GM19035 (cell line): ENCODE measurements at regions not wholly inside any gene's neighbourhood (a gene's known extent, or its start where the extent isn't known, plus 50 kb on each side); places are given as distances from the start of the nearest gene placed in this dataset.

ENCODE experiments used
- ATAC-seq: cut with Tn5 transposase; IDR thresholded peaks from one replicate; pipeline ENCODE4 v1.9.1; 2021; ENCODE audit not compliant: unreplicated experiment

DNA sequence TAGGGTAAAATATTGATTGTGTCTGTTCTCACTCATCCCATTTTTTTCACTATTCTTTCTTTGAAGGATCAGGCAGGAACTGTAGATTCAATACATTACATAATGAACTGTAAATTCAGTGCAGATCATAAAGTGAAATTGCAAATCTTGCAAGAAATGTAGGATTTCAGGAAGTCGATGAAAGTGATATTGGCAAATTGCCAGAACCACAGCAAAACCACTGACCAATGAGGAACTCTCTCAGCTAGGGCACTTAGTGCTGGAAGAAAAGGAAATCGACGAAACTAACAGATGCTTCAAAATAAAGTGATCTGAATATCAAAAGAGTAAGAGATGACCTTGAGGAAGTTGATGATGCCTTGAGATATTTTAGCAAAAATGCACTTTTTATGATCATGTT lies 157.6 kb downstream of the AACS start:
- no peak for ATAC-seq

DNA sequence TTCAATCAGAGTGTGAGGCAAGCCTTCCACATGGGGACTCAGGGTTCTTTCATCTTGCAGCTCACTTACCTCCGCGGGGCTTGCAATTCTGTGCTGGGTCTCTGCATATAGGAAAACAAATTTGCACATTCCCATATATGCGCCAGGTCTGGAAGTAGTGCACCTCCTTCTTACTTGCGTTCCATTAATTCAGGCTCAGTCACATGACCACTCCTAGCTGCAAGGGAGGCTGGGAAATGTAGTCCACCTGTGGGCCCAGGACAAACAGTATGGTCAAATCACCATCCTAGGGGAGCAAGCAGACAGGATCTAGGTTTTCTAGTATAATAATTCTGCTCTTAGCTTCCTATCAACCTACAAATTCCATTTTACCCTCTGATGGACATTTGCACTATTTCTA lies 160.4 kb downstream of the AACS start:
- no peak for ATAC-seq

DNA sequence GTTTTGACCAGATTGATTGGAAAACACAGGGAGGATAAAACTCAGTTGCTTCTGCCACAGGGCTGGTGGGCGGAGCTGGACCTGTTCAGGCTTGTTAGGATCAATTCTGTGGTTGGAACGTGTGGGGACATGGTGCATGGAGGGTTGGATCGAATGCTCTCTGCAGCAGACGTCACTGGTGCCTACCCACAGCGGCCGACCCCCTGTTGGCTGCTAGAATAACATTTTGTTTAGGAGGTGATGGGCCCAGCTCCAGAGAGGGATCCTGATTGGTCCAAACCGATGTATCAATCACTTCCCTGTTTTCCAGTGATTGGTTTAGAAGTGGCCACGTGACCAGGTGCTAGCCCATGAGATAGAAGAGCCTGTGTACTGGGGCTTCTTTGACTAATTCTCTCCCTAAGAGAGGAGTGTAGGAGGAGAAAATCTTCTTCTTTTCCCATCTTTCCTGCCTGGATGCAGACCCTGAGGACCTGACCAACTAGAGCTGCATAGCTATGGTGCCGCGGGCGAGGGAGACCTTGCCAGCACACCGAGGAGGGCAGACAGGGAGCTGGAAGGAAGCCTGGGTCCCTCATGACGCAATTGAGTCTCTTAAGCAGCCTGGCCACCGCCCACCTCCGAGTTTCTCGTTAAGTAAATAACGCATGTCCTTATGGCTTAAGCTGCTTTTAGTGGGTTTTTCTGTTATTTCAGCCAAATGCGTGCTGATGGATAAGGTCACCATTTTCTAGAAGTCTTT lies 163.5 kb downstream of the AACS start:
- no peak for ATAC-seq

DNA sequence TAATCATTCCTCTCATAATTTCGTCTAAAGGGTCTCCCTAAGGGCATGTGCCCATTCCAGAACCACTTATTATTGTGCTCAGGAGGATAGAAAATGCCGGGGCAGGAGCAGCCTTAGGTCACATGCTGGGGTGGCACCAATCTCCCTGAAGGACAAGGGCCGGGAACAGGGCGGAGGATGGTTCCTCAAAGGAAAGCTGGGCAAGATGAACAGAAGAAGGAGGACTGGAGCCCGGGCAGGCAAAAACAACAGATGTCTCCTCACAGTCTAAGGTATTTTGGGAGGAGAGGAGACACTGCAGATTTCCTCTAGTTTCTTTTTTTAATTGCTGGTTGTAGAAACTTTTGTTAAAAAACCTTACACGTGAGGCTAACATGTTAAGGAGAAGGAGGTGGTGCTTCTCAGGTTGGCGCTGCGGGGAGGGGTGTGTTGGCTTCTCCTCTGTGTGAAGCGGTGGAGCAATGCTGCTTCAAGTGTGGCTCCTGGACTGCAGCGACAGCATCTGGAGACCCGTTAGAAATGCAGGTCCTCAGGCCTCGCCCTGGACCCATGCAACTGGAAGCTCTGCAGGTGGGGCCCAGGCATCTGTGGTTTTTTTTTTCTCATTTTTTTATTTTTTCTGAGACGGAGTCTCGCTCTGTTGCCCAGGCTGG lies 164.8 kb downstream of the AACS start:
- no peak for ATAC-seq

DNA sequence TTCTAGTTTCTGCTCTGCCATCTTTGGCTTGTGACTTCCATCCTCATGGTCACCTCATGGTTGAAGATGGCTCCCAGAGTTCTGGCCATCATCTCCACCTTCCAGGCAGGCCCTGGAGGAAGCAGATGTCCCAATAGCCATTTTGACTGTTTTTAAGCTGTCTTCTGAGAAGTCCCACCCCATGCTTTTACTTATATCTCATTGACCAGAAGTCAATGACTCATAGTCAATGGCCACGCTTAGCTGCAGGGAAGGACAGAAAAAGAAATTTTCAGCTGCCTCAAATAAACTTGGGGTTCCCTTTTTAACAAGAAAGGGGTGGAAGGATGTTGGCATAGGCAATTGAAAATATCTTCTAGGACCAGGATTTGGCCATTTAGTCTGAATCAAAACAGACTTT lies 168.1 kb downstream of the AACS start:
- ATAC-seq, result no peak

DNA sequence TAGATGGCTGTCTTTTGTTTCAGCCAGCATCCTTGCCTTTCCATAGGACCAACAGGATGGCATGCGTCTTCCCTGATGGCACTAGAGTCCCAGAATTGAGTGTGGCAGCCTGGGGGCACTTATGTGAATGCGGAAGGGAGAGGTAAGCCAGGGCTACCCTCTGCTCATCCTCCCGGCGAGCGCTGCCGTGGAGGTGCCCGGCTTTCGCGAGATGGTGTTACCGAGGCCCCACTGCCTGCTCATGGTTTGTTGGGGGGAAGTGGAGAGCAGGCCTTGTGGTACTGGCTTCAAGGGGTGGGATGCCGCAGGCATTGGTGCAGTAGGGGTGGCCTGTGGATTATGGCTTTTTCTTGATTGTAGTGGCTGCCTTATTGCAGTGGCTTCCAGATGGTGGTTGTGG lies 174.3 kb downstream of the AACS start:
- no peak for ATAC-seq

DNA sequence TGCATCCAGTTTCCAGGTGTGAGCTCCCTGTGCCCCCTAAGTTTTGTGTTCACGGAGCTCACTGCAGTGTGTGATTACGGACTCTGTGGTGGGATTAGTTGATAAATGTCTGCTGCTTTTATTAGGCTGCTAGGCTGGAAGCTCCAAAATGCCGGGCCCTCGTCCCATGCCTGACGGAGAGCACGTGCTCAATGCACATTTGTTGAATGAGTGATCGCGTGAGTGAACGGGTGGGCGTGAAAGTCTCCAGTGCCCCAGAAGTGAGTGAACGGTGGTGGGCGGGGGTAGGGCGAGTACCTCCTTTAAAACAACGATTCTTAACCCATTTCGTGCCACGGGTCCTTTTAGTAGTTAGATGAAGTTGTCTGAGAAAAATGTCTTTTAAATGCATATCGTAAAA lies 175.5 kb downstream of the AACS start:
- ATAC-seq, result no peak

DNA sequence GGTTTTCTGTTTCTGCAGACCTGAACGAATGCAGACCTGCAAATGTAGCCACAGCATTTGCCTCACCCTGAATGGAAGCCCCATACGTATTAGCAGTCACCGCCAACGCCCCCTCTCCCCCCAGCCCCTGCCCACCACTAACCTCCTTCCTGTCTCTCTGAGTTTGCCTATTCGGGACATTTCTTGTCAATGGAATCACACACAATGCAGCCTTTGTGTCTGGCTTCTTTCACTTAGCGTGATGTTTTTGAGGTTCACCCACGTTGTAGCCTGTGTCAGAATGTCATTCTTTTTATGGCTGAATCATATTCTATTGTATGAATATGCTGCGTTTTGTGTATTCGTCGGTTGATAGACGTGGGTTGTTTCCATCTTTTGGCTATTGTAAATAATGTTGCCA lies 178.6 kb downstream of the AACS start:
- ATAC-seq, result no peak

DNA sequence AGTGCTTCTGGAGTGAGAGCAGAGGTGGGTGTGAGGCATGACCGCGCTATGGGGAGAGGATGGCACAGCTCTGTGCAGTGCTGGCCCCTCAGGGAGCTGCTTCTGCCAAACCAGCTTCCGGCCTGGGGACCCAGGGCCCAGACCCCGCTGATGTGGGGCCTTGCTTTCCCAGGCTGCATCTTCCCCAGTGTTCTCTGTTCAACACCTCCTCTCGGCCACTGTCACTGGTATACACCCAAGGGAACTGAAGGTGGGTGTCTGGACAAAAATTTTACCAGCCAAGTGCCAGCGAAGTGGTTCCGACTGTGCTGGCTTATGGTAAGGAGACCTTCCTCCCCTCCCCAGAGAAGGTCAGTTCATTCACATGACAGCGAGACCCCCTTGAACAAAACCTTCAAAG lies 179.1 kb downstream of the AACS start:
- no peak for ATAC-seq

DNA sequence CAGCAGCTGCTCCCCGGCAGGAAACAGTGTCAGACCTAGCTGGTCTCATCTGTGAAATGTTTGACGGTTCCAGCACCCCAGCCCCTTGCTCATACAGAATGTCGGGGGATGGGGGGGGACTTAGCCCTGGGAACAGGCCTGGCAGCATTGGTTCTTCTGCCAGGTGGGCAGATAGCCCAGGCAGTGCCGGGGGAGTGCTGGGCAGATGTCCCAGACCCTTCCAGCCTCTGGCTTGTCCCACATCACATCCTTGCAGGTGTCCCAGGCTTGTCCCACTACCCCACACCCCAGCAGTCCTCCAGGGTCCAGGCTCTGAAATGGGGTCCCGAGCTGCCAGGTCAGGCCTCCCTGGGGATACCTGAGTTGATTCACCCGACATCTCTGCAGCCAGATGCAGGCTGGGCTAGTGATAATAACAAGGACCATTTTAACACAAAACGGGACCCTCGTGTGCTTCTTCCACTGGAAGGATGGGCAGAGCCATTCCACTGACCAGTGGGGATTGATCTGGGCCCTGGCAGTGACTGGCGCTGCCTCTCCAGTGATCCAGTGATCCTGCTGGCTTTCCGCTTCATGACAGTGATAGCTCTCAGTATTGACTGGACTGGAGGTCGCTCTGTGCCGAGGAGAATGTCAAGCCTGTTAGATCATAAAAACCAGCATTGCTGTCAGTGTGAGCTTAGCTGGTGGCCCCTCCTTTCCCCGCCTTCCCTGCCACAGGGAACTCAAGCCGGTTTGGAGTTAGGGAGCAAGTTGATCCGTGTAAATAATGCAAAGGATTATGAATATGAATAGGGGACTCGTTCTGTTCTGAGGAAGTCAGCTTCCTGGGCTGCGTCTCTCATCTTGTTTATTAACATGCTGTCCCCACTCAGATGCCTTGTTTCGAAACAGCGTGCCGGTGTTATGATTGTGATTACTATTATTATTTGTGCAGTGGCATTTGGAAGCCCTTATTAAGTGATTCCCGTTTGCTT lies 180.6 kb downstream of the AACS start:
- no peak for ATAC-seq

DNA sequence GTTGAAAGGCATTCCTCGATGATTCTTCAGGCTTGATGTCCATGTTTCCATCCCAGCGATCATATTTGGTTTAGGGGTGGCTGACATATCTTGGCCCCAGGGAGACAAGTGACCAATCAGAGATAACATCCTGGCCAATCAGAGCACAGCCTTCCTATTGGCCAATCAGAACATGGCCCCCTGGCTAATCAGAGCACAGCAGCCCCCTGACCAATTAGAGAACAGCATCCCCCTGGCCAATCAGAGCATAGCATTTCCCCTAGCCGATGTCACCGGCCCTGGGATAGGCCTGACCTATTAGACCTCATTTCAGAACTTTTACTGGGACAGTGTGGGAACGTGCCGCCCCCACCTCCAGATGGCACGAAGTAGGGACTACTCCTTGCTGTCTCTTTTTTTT lies 182.2 kb downstream of the AACS start:
- ATAC-seq, result no peak

DNA sequence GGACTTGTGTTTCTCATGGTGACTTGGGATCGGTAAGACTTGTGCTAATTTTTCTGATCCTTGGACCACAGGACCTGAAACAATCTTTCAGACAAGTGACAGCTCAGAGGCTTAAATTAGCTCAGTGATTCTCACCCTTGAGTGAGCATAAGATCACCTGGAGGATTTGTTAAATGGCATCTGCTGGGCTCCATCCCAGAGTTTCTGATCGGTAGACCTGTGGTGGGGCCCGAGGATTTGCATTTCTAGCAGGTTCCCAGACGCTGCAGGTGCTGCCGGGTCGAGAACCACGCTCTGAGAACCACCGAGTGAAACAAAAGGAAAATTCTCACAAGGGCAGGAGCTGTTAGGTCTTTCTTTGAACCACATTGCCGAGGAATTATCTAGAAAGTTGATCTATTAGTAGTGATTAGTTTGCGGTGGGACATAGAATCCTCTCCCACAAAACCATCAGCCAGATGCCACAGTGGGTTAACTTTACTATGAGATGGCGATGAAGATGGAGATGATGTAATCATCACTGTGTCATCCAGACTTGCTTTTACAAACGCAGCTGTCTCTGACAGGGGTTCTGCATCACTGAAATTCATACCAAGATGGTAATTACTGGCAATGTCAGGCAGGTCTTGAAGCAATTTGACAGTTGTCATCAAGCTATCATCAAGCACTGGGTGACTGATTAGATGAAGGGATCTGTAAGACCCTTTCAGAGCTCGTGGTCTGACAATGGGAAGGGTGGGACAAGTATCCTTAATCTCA lies 184.0 kb downstream of the AACS start:
- no peak for ATAC-seq

DNA sequence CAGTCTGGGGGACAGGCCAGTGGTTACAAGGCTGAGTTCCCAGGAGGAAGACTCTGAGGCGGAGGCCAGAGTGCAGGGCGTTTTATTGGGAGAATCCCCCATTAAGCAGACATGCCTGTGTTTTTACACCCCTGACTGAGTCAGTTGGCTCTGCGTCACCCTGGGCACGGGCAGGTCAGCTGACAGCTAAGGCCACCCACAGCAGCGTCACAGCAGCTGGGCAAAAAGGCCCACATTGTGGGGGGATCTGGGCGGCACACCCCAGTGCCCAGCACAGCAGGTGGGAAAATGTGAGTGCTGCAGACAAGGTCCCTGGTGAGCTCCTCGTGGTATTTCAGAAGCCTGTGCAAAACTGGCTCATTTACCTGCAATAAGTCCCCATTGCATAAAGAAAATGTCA lies 184.7 kb downstream of the AACS start:
- no peak for ATAC-seq

DNA sequence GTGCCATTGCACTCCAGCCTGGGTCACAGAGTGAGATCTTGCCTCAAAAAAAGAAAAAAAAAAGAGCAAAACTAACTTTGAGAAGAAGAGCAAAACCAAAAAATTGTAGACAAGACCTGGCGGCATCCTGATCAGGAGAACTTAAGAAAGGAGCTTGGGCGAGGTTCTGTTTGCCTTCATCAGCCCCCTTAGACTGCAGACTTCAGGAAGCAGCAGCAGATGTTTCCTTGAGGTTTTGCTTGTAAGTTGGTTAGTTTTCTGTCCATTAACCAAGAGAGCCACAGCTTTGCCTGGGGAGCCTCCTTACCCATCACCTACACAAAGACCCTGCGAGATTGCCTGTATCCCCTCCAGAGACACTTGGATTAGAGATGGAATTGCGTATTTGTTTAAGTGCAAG lies 189.0 kb downstream of the AACS start:
- ATAC-seq, result no peak

DNA sequence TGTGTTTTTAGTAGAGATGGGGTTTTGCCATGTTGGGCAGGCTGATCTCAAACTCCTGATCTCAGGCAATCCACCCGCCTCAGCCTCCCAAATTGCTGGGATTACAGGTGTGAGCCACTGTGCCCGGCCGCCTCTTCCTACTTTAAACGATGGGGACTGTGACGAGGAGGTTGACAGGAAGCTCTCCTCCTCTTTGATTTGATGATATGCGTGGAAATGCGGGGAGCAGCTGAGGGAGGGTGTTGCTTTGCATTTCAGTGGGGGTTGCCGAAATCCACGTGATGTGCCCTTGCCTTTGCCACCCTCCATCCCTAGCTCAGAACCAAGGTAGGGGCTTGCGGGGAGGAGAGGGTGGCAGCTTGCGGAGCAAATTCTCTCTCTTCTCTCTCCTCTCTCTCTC lies 189.6 kb downstream of the AACS start:
- ATAC-seq, result no peak

DNA sequence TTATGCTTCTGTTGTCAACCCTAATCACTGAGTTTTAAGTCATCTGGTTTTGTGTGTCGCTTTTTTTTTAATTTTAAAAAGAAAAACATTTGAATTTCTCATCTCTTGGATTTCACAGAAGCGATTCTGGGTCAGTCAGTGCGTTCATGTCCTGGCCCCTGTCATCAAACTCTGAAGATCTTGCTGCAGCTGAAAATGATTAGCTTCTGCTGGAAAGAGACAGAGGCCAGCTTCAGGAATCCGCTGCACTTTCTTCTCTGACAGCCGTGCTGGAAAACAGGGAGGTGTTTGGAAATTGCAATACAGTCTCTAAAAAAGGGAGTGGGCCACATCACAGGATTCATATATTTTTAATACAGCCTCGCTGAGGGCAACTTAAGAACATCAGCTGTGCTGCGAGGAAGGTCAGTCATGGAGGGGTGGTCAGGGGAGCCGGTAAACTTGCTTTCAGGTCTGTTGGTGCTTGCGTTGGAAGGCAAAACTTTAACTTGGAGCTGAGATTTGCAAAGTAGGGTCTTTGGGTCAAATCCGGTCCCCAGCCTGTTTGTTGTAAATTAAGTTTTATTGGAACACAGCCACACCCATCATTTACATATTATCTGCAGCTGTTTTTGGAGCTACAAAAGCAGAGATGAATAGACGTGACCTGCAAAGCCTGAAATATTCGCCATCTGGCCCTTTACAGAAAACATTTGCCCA lies 190.8 kb downstream of the AACS start:
- no peak for ATAC-seq

DNA sequence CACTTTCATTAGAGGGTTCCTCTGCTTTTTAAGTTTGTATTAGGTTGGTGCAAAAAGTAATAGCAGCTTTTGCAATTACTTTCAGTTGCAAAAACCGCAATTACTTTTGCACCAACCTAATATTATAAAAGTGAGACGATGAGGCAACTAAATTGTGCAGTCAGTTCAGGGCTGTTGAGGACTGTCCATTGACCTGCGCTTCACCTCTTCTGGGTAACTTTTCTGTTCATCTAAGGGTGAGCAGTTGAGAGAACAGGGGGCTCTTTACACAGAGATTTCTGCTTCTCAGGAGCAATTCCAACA lies 191.3 kb downstream of the AACS start:
- ATAC-seq, result no peak

DNA sequence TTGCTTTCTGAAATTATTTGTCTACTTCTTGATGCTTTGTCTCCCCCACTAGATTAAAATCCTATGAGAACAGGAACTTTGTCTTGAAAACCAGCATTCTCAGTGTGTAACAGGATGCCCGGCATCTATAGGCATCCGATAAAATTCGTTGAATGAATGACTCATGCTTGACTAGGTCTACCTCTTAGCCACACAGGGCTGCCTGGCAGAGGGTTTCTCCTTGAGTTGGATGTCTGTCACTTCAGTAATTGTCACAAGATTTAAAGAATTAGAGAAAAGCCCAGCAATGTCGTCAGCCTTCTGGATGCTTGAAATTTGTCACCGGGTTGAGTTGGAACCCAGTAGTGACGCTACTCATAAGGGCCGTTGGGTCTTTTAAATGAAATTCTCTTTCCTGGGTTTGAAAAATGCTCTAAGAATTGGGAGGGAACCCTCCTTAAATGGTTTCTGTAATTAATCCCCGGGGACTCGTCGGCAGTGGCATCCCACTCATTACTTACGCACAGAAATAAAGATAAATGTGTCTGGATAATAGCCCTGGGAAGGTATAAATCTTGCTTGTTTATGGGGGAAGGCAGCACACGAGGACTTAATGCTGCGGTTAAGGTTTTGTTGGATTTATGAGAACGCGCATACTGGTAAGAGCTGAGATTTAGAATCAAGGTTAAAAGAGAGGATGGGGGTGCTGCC lies 194.1 kb downstream of the AACS start:
- ATAC-seq, result no peak

DNA sequence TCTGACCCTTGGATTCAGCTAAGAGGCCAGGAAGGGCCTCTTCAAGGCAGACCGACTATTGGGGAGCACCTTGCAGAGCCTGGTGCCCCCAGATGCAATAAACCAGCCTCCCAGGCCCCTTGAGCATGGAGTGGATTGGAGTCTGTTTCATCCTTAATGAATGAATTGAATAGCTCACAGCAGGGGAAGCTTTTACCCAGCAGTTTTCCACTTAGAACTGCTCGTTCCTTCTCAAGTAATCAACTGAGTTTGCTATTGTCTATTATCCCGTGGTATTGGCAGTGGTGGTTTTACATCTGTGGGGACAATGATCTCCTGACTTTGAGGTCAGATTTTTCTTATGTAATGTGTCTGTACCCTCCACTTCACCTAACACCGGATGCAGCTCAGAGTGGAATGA lies 197.6 kb downstream of the AACS start:
- ATAC-seq, result no peak

DNA sequence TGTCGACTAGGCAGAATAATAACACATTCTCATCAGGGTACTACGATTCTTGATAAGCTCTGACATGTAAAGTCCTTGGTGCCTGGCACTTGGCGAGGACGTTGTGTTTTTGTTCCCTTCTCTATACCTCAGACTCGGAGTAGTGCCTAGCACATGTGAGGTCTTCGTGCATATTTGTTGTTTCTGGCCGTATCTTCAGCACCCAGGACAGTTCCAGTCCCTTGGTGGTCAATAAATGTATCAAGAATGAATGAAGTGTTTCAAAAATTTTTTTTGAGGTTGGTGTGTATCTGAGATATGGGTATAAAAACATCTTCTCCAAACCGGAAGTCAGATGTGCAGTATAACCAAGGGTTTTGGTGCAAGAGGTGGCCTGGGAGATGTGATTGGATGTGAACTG lies 198.2 kb downstream of the AACS start:
- ATAC-seq, result no peak
